SK-N-SH (cell line): ENCODE measurements at regions not wholly inside any gene's neighbourhood (a gene's known extent, or its start where the extent isn't known, plus 50 kb on each side); places are given as distances from the start of the nearest gene placed in this dataset.

Experiments used
- GABPA ChIP-seq: IDR thresholded peaks from 2 replicates; pipeline ENCODE4 v1.4.0; 2012; ENCODE audit warnings: low read depth, mild to moderate bottlenecking
- MEF2A ChIP-seq: IDR thresholded peaks from 2 replicates; pipeline ENCODE4 v1.4.0; 2012; ENCODE audit warnings: low read depth, borderline replicate concordance
- MXI1 ChIP-seq: IDR thresholded peaks from 2 replicates; pipeline ENCODE4 v1.6.1; 2012; ENCODE audit warnings: mild to moderate bottlenecking, low read depth, low read length, improper control_type of control experiment
- RCOR1 ChIP-seq: fragments of 150-350 bp; IDR thresholded peaks from 2 replicates; pipeline ENCODE4 v1.6.1; 2017; ENCODE audit warnings: antibody characterized with exemption, low read length
- SMC3 ChIP-seq: IDR thresholded peaks from 2 replicates; pipeline ENCODE4 v1.6.1; 2012; ENCODE audit warnings: low read depth, low read length, improper control_type of control experiment
- TF ChIP-seq, protein P1 (sequence below): fragments of 200-600 bp; sonication (generic); IDR thresholded peaks from 2 replicates; pipeline ENCODE4 v1.6.1; 2017; ENCODE audit warnings: antibody characterized with exemption, mild to moderate bottlenecking, moderate library complexity

DNA sequence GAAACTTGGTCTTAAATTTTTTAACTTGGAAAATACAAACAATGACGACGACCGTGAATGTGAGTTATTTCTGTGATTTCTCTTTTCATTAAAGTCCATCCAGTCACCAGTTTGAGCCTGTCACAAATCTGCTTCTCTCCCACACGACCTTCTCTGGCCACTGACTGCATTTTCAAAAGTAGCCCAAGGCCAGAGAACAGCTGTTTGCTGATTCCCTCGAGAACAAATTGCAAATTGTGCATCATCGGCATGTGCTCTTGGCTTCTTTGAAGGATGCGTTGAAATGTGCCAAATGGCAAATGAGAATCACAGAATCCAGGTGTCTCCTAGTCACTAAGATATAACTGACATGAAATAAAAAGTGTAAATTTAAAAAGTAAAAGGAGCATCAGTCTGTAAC lies 106.4 kb downstream of the AQP9 start:
- TF ChIP-seq, protein P1, sequence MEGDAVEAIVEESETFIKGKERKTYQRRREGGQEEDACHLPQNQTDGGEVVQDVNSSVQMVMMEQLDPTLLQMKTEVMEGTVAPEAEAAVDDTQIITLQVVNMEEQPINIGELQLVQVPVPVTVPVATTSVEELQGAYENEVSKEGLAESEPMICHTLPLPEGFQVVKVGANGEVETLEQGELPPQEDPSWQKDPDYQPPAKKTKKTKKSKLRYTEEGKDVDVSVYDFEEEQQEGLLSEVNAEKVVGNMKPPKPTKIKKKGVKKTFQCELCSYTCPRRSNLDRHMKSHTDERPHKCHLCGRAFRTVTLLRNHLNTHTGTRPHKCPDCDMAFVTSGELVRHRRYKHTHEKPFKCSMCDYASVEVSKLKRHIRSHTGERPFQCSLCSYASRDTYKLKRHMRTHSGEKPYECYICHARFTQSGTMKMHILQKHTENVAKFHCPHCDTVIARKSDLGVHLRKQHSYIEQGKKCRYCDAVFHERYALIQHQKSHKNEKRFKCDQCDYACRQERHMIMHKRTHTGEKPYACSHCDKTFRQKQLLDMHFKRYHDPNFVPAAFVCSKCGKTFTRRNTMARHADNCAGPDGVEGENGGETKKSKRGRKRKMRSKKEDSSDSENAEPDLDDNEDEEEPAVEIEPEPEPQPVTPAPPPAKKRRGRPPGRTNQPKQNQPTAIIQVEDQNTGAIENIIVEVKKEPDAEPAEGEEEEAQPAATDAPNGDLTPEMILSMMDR = no peak
- no peak for TF ChIP-seq RCOR1
- TF ChIP-seq SMC3 = no peak
- TF ChIP-seq GABPA = no peak
- TF ChIP-seq MEF2A = no peak
- TF ChIP-seq MXI1 = no peak
